ENCODE measurements at regions not wholly inside any gene's neighbourhood (a gene's known extent, or its start where the extent isn't known, plus 50 kb on each side); places are given as distances from the start of the nearest gene placed in this dataset.

DNA sequence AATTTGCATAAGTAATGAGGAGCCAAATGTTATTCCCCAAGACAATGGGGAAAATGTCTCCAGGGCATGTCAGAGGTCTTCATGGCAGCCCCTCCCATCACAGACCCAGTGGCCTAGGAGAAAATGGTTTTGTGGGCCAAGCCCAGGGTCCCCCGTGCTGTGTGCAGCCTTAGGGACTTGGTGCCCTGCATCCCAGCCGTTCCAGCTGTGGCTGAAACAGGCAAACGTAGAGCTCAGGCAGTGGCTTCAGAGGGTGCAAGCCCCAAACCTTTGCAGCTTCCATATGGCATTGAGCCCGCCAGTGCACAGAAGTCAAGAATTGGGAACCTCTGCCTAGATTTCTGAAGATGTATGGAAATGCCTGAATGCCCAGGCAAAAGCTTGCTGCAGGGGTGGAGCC lies 79.9 kb downstream of the FAM181B start:
- no peak for TF ChIP-seq CTCF (IDR thresholded peaks at IDR 0.05)
- no peak for TF ChIP-seq REST (IDR thresholded peaks at IDR 0.05; ENCODE audit: insufficient read depth in 1 of 2, low read depth in 2 of 2, low read length in 1 of 2)

Data from Panc1 (cell line).